Cardiac muscle cell (in vitro differentiated cells and primary cell): ENCODE measurements at regions not wholly inside any gene's neighbourhood (a gene's known extent, or its start where the extent isn't known, plus 50 kb on each side); places are given as distances from the start of the nearest gene placed in this dataset.
"Not testable (repeated sequence)": the region's sequence is repeated elsewhere in the genome, so short reads cannot be mapped to it uniquely, and the experiment has no call there.

Experiments
- DNase-seq, 2 donors: peaks; one replicate each; pipeline versions ENCODE4 v3.0.0 to v3.0.0-alpha.2; 2010 to 2017; ENCODE audit warnings: low read depth in 1 of 2, low spot score in 1 of 2
- H3K27ac ChIP-seq: fragments of 200-600 bp; sonication (generic); 2 replicates; pipeline ENCODE4 v1.5.1; 2016
- H3K27me3 ChIP-seq: fragments of 200-600 bp; sonication (generic); 2 replicates; pipeline ENCODE4 v1.6.0; 2016; ENCODE audit warnings: control low read depth
- H3K36me3 ChIP-seq: fragments of 200-600 bp; sonication (generic); 2 replicates; pipeline ENCODE4 v1.5.1; 2016; ENCODE audit warnings: control low read depth
- H3K4me1 ChIP-seq: fragments of 200-600 bp; sonication (generic); 2 replicates; pipeline ENCODE4 v1.8.1; 2017; ENCODE audit warnings: low read depth, mild to moderate bottlenecking, mixed run types
- H3K4me3 ChIP-seq: fragments of 200-600 bp; sonication (generic); 2 replicates; pipeline ENCODE4 v1.5.1; 2016; ENCODE audit warnings: mild to moderate bottlenecking
- H3K9me3 ChIP-seq: fragments of 200-600 bp; sonication (generic); 2 replicates; pipeline ENCODE4 v1.5.1; 2017; ENCODE audit warnings: low read depth, mild to moderate bottlenecking, control low read depth
- CTCF ChIP-seq: IDR thresholded peaks from 2 replicates; pipeline ENCODE4 v1.5.1; 2012; ENCODE audit warnings: low read depth, mild to moderate bottlenecking, low read length

- H3K4me1 ChIP-seq = no peaks in the 10 kb centered on the region
- no peaks in the 10 kb centered on the region for H3K9me3 ChIP-seq
- no peak for TF ChIP-seq CTCF
- no peak overlapping the region for H3K4me3 ChIP-seq
- H3K27ac ChIP-seq = no peak overlapping the region
- peaks cover 7% of the 10 kb centered on the region for H3K27me3 ChIP-seq
- DNase-seq = no peak
- no peaks in the 10 kb centered on the region for H3K36me3 ChIP-seq
Observed at GRCh38 chr1:53395671-53396215, 63.5 kb upstream of the DMRTB1 start.

- no peaks in the 10 kb centered on the region for H3K36me3 ChIP-seq
- no peaks in the 10 kb centered on the region for H3K4me1 ChIP-seq
- H3K4me3 ChIP-seq = no peak overlapping the region
- TF ChIP-seq CTCF = no peak
- peaks cover 7% of the 10 kb centered on the region for H3K27me3 ChIP-seq
- no peak for DNase-seq
- H3K9me3 ChIP-seq = no peaks in the 10 kb centered on the region
- no peak overlapping the region for H3K27ac ChIP-seq
Observed at GRCh38 chr1:53396573-53397268, 62.5 kb upstream of the DMRTB1 start.

GRCh38 chr1:53398091-53398490, 61.1 kb upstream of the DMRTB1 start:
- TF ChIP-seq CTCF = no peak
- Histone ChIP-seq H3K9me3 (no peaks in the 10 kb centered on the region), H3K4me3 (no peak overlapping the region), H3K27me3 (peaks cover 7% of the 10 kb centered on the region), H3K36me3 (no peaks in the 10 kb centered on the region), H3K27ac (no peak overlapping the region), H3K4me1 (no peaks in the 10 kb centered on the region)
- no peak for DNase-seq

GRCh38 chr1:53398576-53399365, 60.4 kb upstream of the DMRTB1 start:
- H3K9me3 ChIP-seq = no peaks in the 10 kb centered on the region
- no peak overlapping the region for H3K4me3 ChIP-seq
- no peak for TF ChIP-seq CTCF
- peaks cover 7% of the 10 kb centered on the region for H3K27me3 ChIP-seq
- no peak for DNase-seq
- no peak overlapping the region for H3K27ac ChIP-seq
- no peaks in the 10 kb centered on the region for H3K36me3 ChIP-seq
- no peaks in the 10 kb centered on the region for H3K4me1 ChIP-seq

- not testable (repeated sequence) for H3K4me3 ChIP-seq, H3K36me3 ChIP-seq, H3K27me3 ChIP-seq, H3K4me1 ChIP-seq, H3K27ac ChIP-seq, DNase-seq, H3K9me3 ChIP-seq
Observed at GRCh38 chr1:53399370-53400133, 59.6 kb upstream of the DMRTB1 start.
